HG02981 (cell line): ENCODE measurements at regions not wholly inside any gene's neighbourhood (a gene's known extent, or its start where the extent isn't known, plus 50 kb on each side); places are given as distances from the start of the nearest gene placed in this dataset.

Source experiments
- ATAC-seq: cut with Tn5 transposase; IDR thresholded peaks from one replicate; pipeline ENCODE4 v1.9.1; 2021; ENCODE audit warnings: mild to moderate bottlenecking, moderate library complexity; ENCODE audit not compliant: unreplicated experiment

- ATAC-seq, result no peak
Observed at GRCh38 chr3:24595796-24596195, 101.1 kb upstream of the THRB start.

GRCh38 chr3:24596626-24597025 lies 102.0 kb upstream of the THRB start:
- ATAC-seq, result no peak

- no peak for ATAC-seq
Observed at GRCh38 chr3:24598695-24599470, 104.2 kb upstream of the THRB start.

GRCh38 chr3:24601066-24601939 lies 106.7 kb upstream of the THRB start:
- ATAC-seq, result no peak

- no peak for ATAC-seq
Observed at GRCh38 chr3:24604215-24604614, 109.6 kb upstream of the THRB start.

- ATAC-seq, result no peak
Observed at GRCh38 chr3:24605511-24606028, 110.9 kb upstream of the THRB start.

- ATAC-seq, result no peak
Observed at GRCh38 chr3:24607281-24607680, 112.6 kb upstream of the THRB start.

- ATAC-seq, result no peak
Observed at GRCh38 chr3:24608701-24609390, 114.2 kb upstream of the THRB start.

- no peak for ATAC-seq
Observed at GRCh38 chr3:24614359-24614758, 119.7 kb upstream of the THRB start.

GRCh38 chr3:24615177-24615576 lies 120.5 kb upstream of the THRB start:
- ATAC-seq, result no peak

- ATAC-seq, result no peak
Observed at GRCh38 chr3:24616110-24616829, 121.6 kb upstream of the THRB start.

GRCh38 chr3:24622138-24622537 lies 127.5 kb upstream of the THRB start:
- no peak for ATAC-seq

- no peak for ATAC-seq
Observed at GRCh38 chr3:24622696-24623225, 128.1 kb upstream of the THRB start.

- ATAC-seq, result no peak
Observed at GRCh38 chr3:24623657-24624056, 129.0 kb upstream of the THRB start.

- ATAC-seq, result no peak
Observed at GRCh38 chr3:24624938-24625681, 130.5 kb upstream of the THRB start.

GRCh38 chr3:24628523-24629258 lies 134.0 kb upstream of the THRB start:
- ATAC-seq, result no peak

- ATAC-seq, result no peak
Observed at GRCh38 chr3:24631481-24631880, 136.8 kb upstream of the THRB start.

- ATAC-seq, result no peak
Observed at GRCh38 chr3:24639061-24639460, 144.4 kb upstream of the THRB start.
